ENCODE measurements at regions not wholly inside any gene's neighbourhood (a gene's known extent, or its start where the extent isn't known, plus 50 kb on each side); places are given as distances from the start of the nearest gene placed in this dataset.
"Not testable (repeated sequence)": the region's sequence is repeated elsewhere in the genome, so short reads cannot be mapped to it uniquely, and the experiment has no call there.

- TF ChIP-seq CTCF (IDR thresholded peaks at IDR 0.05) = no peak
- Histone ChIP-seq H3K27ac (no peak overlapping the region), H3K9me3 (no peaks in the 10 kb centered on the region), H3K4me1 (peaks cover 0 to 21% of the 10 kb centered on the region in 2 donors), H3K4me3 (no peak overlapping the region), H3K27me3 (no peaks in the 10 kb centered on the region), H3K36me3 (no peaks in the 10 kb centered on the region)
- no peak for DNase-seq (ENCODE audit: low spot score)
These were observed 134.9 kb upstream of the FBXL7 start for GRCh38 chr5:15365070-15365469.

- no peaks in the 10 kb centered on the region for H3K9me3 ChIP-seq
- H3K4me1 ChIP-seq = peaks cover 0 to 21% of the 10 kb centered on the region in 2 donors
- no peak overlapping the region for H3K27ac ChIP-seq
- H3K27me3 ChIP-seq = no peaks in the 10 kb centered on the region
- TF ChIP-seq CTCF (IDR thresholded peaks at IDR 0.05) = no peak
- no peaks in the 10 kb centered on the region for H3K36me3 ChIP-seq
- H3K4me3 ChIP-seq = no peak overlapping the region
- no peak for DNase-seq (ENCODE audit: low spot score)
These were observed 136.4 kb upstream of the FBXL7 start for GRCh38 chr5:15363601-15364000.

- not testable (repeated sequence) for H3K36me3 ChIP-seq; DNase-seq (ENCODE audit: low spot score); H3K27ac ChIP-seq; H3K9me3 ChIP-seq; H3K4me3 ChIP-seq; H3K4me1 ChIP-seq; H3K27me3 ChIP-seq
These were observed 142.9 kb upstream of the FBXL7 start for GRCh38 chr5:15357092-15357453.

- H3K27ac ChIP-seq; H3K4me3 ChIP-seq; DNase-seq (ENCODE audit: low spot score); H3K36me3 ChIP-seq; H3K27me3 ChIP-seq; H3K9me3 ChIP-seq; H3K4me1 ChIP-seq: not testable (repeated sequence)
These were observed 143.5 kb upstream of the FBXL7 start for GRCh38 chr5:15356308-15357091.

GRCh38 chr5:15354021-15354420 lies 146.0 kb upstream of the FBXL7 start:
- no peak overlapping the region for H3K4me3 ChIP-seq
- H3K27ac ChIP-seq = no peak overlapping the region
- H3K36me3 ChIP-seq = no peaks in the 10 kb centered on the region
- no peak for TF ChIP-seq CTCF (IDR thresholded peaks at IDR 0.05)
- H3K4me1 ChIP-seq = no peaks in the 10 kb centered on the region
- no peak for DNase-seq (ENCODE audit: low spot score)
- H3K27me3 ChIP-seq = no peaks in the 10 kb centered on the region
- no peaks in the 10 kb centered on the region for H3K9me3 ChIP-seq

- Histone ChIP-seq H3K27ac (no peak overlapping the region), H3K9me3 (no peaks in the 10 kb centered on the region), H3K27me3 (no peaks in the 10 kb centered on the region), H3K4me1 (no peaks in the 10 kb centered on the region), H3K36me3 (no peaks in the 10 kb centered on the region), H3K4me3 (no peak overlapping the region)
- no peak for DNase-seq (ENCODE audit: low spot score)
- no peak for TF ChIP-seq CTCF (IDR thresholded peaks at IDR 0.05)
These were observed 146.8 kb upstream of the FBXL7 start for GRCh38 chr5:15353086-15353645.

GRCh38 chr5:15350614-15351013 lies 149.4 kb upstream of the FBXL7 start:
- DNase-seq (ENCODE audit: low spot score) = no peak
- Histone ChIP-seq H3K4me1 (no peaks in the 10 kb centered on the region), H3K4me3 (no peak overlapping the region), H3K27ac (no peak overlapping the region), H3K27me3 (no peaks in the 10 kb centered on the region), H3K9me3 (no peaks in the 10 kb centered on the region), H3K36me3 (no peaks in the 10 kb centered on the region)
- TF ChIP-seq CTCF (IDR thresholded peaks at IDR 0.05) = no peak

All from right atrium auricular region (tissue), 2 donors.